Nephron progenitor cell (in vitro differentiated cells): ENCODE measurements at regions not wholly inside any gene's neighbourhood (a gene's known extent, or its start where the extent isn't known, plus 50 kb on each side); places are given as distances from the start of the nearest gene placed in this dataset.

ENCODE experiments used
- DNase-seq: peaks from one replicate; pipeline ENCODE4 v3.0.0; 2021
- H3K27ac Mint-ChIP-seq: 2 replicates; pipeline ENCODE4 v1.8.0; 2021; ENCODE audit warnings: mild to moderate bottlenecking, moderate library complexity, mixed read lengths
- H3K27me3 Mint-ChIP-seq: 2 replicates; pipeline ENCODE4 v1.8.0; 2021; ENCODE audit warnings: mild to moderate bottlenecking, low read depth, mixed read lengths; ENCODE audit not compliant: poor library complexity
- H3K36me3 Mint-ChIP-seq: 2 replicates; pipeline ENCODE4 v1.8.0; 2021; ENCODE audit warnings: low read depth, mixed read lengths
- H3K4me1 Mint-ChIP-seq: 2 replicates; pipeline ENCODE4 v1.8.0; 2021; ENCODE audit warnings: mixed read lengths
- H3K4me3 Mint-ChIP-seq: 2 replicates; pipeline ENCODE4 v1.8.0; 2021; ENCODE audit warnings: mild to moderate bottlenecking, moderate library complexity, mixed read lengths
- H3K9me3 Mint-ChIP-seq: 2 replicates; pipeline ENCODE4 v1.8.0; 2021; ENCODE audit warnings: mild to moderate bottlenecking, moderate library complexity, mixed read lengths
- TF ChIP-seq, protein P1 (sequence below): fragments of 200-600 bp; sonication (generic); IDR thresholded peaks from 2 replicates; pipeline ENCODE4 v1.5.0; 2021; ENCODE audit warnings: antibody characterized with exemption

GRCh38 chr1:5802606-5803005 is 189.6 kb downstream of the NPHP4 start:
- H3K9me3 Mint-ChIP-seq = peaks cover 3% of the 10 kb centered on the region
- H3K4me1 Mint-ChIP-seq = no peaks in the 10 kb centered on the region
- H3K27me3 Mint-ChIP-seq = peaks cover 3% of the 10 kb centered on the region
- no peak for DNase-seq
- TF ChIP-seq, protein P1, sequence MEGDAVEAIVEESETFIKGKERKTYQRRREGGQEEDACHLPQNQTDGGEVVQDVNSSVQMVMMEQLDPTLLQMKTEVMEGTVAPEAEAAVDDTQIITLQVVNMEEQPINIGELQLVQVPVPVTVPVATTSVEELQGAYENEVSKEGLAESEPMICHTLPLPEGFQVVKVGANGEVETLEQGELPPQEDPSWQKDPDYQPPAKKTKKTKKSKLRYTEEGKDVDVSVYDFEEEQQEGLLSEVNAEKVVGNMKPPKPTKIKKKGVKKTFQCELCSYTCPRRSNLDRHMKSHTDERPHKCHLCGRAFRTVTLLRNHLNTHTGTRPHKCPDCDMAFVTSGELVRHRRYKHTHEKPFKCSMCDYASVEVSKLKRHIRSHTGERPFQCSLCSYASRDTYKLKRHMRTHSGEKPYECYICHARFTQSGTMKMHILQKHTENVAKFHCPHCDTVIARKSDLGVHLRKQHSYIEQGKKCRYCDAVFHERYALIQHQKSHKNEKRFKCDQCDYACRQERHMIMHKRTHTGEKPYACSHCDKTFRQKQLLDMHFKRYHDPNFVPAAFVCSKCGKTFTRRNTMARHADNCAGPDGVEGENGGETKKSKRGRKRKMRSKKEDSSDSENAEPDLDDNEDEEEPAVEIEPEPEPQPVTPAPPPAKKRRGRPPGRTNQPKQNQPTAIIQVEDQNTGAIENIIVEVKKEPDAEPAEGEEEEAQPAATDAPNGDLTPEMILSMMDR = no peak
- no peak overlapping the region for H3K4me3 Mint-ChIP-seq
- H3K27ac Mint-ChIP-seq = no peak overlapping the region
- H3K36me3 Mint-ChIP-seq = no peaks in the 10 kb centered on the region

- H3K36me3 Mint-ChIP-seq = no peaks in the 10 kb centered on the region
- peaks cover 10% of the 10 kb centered on the region for H3K27me3 Mint-ChIP-seq
- peaks cover 3% of the 10 kb centered on the region for H3K9me3 Mint-ChIP-seq
- H3K4me1 Mint-ChIP-seq = no peaks in the 10 kb centered on the region
- no peak overlapping the region for H3K27ac Mint-ChIP-seq
- no peak overlapping the region for H3K4me3 Mint-ChIP-seq
- TF ChIP-seq, protein P1 = no peak
- DNase-seq = no peak
These were observed 193.3 kb downstream of the NPHP4 start for GRCh38 chr1:5798904-5799303.

- peaks cover 10% of the 10 kb centered on the region for H3K27me3 Mint-ChIP-seq
- H3K36me3 Mint-ChIP-seq = no peaks in the 10 kb centered on the region
- no peak overlapping the region for H3K27ac Mint-ChIP-seq
- H3K9me3 Mint-ChIP-seq = peaks cover 3% of the 10 kb centered on the region
- H3K4me3 Mint-ChIP-seq = no peak overlapping the region
- TF ChIP-seq, protein P1 = no peak
- peak; percentile 15 for DNase-seq
- no peaks in the 10 kb centered on the region for H3K4me1 Mint-ChIP-seq
These were observed 194.0 kb downstream of the NPHP4 start for GRCh38 chr1:5798151-5798730.

GRCh38 chr1:5796028-5796427 is 196.2 kb downstream of the NPHP4 start:
- H3K27ac Mint-ChIP-seq = no peak overlapping the region
- H3K36me3 Mint-ChIP-seq = no peaks in the 10 kb centered on the region
- no peak overlapping the region for H3K4me3 Mint-ChIP-seq
- peaks cover 6% of the 10 kb centered on the region for H3K9me3 Mint-ChIP-seq
- no peak for DNase-seq
- TF ChIP-seq, protein P1 = no peak
- H3K4me1 Mint-ChIP-seq = no peaks in the 10 kb centered on the region
- H3K27me3 Mint-ChIP-seq = peaks cover 18% of the 10 kb centered on the region

- Mint-ChIP-seq H3K36me3 (no peaks in the 10 kb centered on the region), H3K27ac (no peak overlapping the region), H3K9me3 (peaks cover 16% of the 10 kb centered on the region), H3K4me1 (no peaks in the 10 kb centered on the region), H3K4me3 (no peak overlapping the region), H3K27me3 (peaks cover 18% of the 10 kb centered on the region)
- TF ChIP-seq, protein P1 = no peak
- DNase-seq = no peak
These were observed 197.9 kb downstream of the NPHP4 start for GRCh38 chr1:5794279-5794678.

DNA sequence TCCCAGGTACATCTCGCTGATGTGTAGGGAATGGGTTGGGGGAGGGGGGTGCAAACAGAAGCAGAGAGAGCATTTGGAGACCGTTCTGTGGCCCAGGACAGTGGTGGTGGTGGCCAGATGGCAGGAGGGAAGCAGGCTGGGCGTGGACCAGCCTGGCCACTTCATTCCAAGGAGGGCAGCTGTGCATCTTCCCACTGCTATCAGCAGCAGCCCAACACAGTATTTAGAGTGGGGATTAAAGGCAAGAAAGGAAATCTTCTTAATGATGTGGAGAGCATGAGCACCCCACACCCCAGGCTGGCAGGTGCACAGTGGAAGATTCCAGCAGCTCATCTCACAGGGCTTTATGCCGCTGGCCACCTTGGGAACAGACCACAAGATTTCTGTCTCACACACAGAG is 198.7 kb downstream of the NPHP4 start:
- DNase-seq = no peak
- Mint-ChIP-seq H3K4me3 (no peak overlapping the region), H3K4me1 (no peaks in the 10 kb centered on the region), H3K36me3 (no peaks in the 10 kb centered on the region), H3K27me3 (peaks cover 22% of the 10 kb centered on the region), H3K27ac (no peak overlapping the region), H3K9me3 (peaks cover 23% of the 10 kb centered on the region)
- TF ChIP-seq, protein P1 = no peak
